HepG2 (cell line): ENCODE measurements at regions not wholly inside any gene's neighbourhood (a gene's known extent, or its start where the extent isn't known, plus 50 kb on each side); places are given as distances from the start of the nearest gene placed in this dataset.

ENCODE experiments used
- ATAC-seq: fragments of 200-7000 bp; cut with Tn5 transposase; 3 replicates; pipeline ENCODE4 v1.9.1; 2020; ENCODE audit warnings: mild to moderate bottlenecking, moderate library complexity
- BruUV-seq: library from RNA; stranded (reverse); fragments of 400-500 nt; replicated peaks from 2 replicates; lab custom pipeline; 2021; lab: Mats Ljungman, UMichigan
- CTCF ChIA-PET: fragments of 300-600 bp; formaldehyde crosslinking; extraction: SDS; loops from one replicate; lab custom pipeline; 2021; ENCODE audit warnings: low total read pairs, inconsistent platforms, low intra/inter-chr PET ratio; lab: Yijun Ruan, JAX
- POLR2A ChIA-PET: fragments of 350-600 bp; sonication (Branson Sonifier 250); formaldehyde crosslinking; loops from one replicate; lab custom pipeline; 2020; ENCODE audit warnings: antibody characterized with exemption, inconsistent platforms; lab: Yijun Ruan, JAX
- DNase-seq: peaks from one replicate; pipeline ENCODE4 v3.0.0-alpha.2; 2015; ENCODE audit warnings: low spot score
- FAIRE-seq: peaks from 3 replicates; lab custom pipeline; 2011; peaks lifted over from hg19 to GRCh38; lab: Jason Lieb, UNC
- H2AFZ ChIP-seq: one replicate; pipeline ENCODE4 v1.6.1; 2011; ENCODE audit warnings: low read length, inconsistent platforms
- H3K27ac ChIP-seq: fragments of 300-600 bp; 3 replicates; pipeline ENCODE4 v1.8.0; 2011; ENCODE audit warnings: mixed run types, mild to moderate bottlenecking, mixed read lengths, low read length, inconsistent platforms; ENCODE audit not compliant: insufficient read depth; ENCODE audit errors: extremely low read length
- H3K27me3 ChIP-seq, 2 experiments: fragments of 200-600 bp in 1 of 2; 2 replicates in 1 of 2; 3 replicates in 1 of 2; pipeline versions ENCODE4 v1.6.0 to v1.8.0; 2011; ENCODE audit warnings: low read length in 2 of 2, mild to moderate bottlenecking in 2 of 2, moderate library complexity in 2 of 2, inconsistent platforms in 1 of 2; ENCODE audit not compliant: insufficient read depth in 2 of 2, control insufficient read depth in 1 of 2
- H3K36me3 ChIP-seq, 2 experiments: fragments of 200-600 bp in 1 of 2; replicated peaks in 1 of 2; 2 replicates in 1 of 2; 3 replicates in 1 of 2; pipeline versions ENCODE4 v1.5.1 to v1.8.0; 2011; ENCODE audit warnings: low read length in 2 of 2, inconsistent platforms in 1 of 2; ENCODE audit not compliant: insufficient read depth in 2 of 2, control insufficient read depth in 1 of 2
- H3K4me1 ChIP-seq: 2 replicates; pipeline ENCODE4 v1.5.1; 2012; ENCODE audit warnings: low read length, inconsistent platforms; ENCODE audit not compliant: insufficient read depth
- H3K4me2 ChIP-seq: 2 replicates; pipeline ENCODE4 v1.6.0; 2011; ENCODE audit warnings: low read depth, low read length, inconsistent platforms
- H3K4me3 ChIP-seq, 3 experiments: fragments of 200-600 bp in 1 of 3; sonication (generic), shearing (Covaris generic) in 1 of 3; replicated peaks in 1 of 3; 2 replicates each; pipeline ENCODE4 v1.5.1; 2011 to 2016; ENCODE audit warnings: low read length in 3 of 3, inconsistent platforms in 2 of 3, low read depth in 2 of 3, mild to moderate bottlenecking in 2 of 3, control low read depth in 1 of 3, mixed read lengths in 1 of 3; ENCODE audit not compliant: insufficient read depth in 1 of 3
- H3K79me2 ChIP-seq: one replicate; pipeline ENCODE4 v1.6.1; 2011; ENCODE audit warnings: low read length, inconsistent platforms; ENCODE audit not compliant: insufficient read depth
- H3K9ac ChIP-seq: 2 replicates; pipeline ENCODE4 v1.6.0; 2011; ENCODE audit warnings: mild to moderate bottlenecking, low read depth, low read length, inconsistent platforms; ENCODE audit not compliant: insufficient read depth
- H3K9me3 ChIP-seq: 2 replicates; pipeline ENCODE4 v1.5.1; 2012; ENCODE audit warnings: mild to moderate bottlenecking, low read length
- H4K20me1 ChIP-seq: 2 replicates; pipeline ENCODE4 v1.6.0; 2011; ENCODE audit warnings: inconsistent platforms, mild to moderate bottlenecking, low read length, moderate library complexity; ENCODE audit not compliant: insufficient read depth
- MTA3 ChIP-seq: sonication (generic); formaldehyde crosslinking; IDR thresholded peaks from 2 replicates; pipeline ENCODE4 v1.4.0; 2020; ENCODE audit warnings: missing genetic modification reagents
- SNRNP70 ChIP-seq: fragments of 200-400 bp; formaldehyde crosslinking; IDR thresholded peaks from 2 replicates; pipeline ENCODE4 v1.6.1; 2017; ENCODE audit warnings: mild to moderate bottlenecking, low read depth, low read length, moderate library complexity
- ZNF318 ChIP-seq: sonication (generic); formaldehyde crosslinking; IDR thresholded peaks from 2 replicates; pipeline ENCODE4 v1.4.0; 2020; ENCODE audit warnings: mild to moderate bottlenecking, missing genetic modification reagents
- ZNF468 ChIP-seq: sonication (generic); formaldehyde crosslinking; IDR thresholded peaks from 2 replicates; pipeline ENCODE4 v1.8.0; 2022; ENCODE audit warnings: mild to moderate bottlenecking, moderate library complexity, missing genetic modification reagents
- ZNF552 ChIP-seq: sonication (generic); formaldehyde crosslinking; IDR thresholded peaks from 2 replicates; pipeline ENCODE4 v1.9.0; 2022; ENCODE audit warnings: missing genetic modification reagents, mild to moderate bottlenecking, borderline replicate concordance
- ZNF572 ChIP-seq: sonication (generic); formaldehyde crosslinking; IDR thresholded peaks from 2 replicates; pipeline ENCODE4 v1.5.1; 2020; ENCODE audit warnings: mild to moderate bottlenecking, missing genetic modification reagents
- ZNF713 ChIP-seq: sonication (generic); formaldehyde crosslinking; IDR thresholded peaks from 2 replicates; pipeline ENCODE4 v1.4.0; 2020; ENCODE audit warnings: mild to moderate bottlenecking, missing genetic modification reagents
- ZNF790 ChIP-seq: sonication (generic); formaldehyde crosslinking; IDR thresholded peaks from 2 replicates; pipeline ENCODE4 v1.8.0; 2022; ENCODE audit warnings: missing genetic modification reagents, mild to moderate bottlenecking, borderline replicate concordance
- ZSCAN12 ChIP-seq: sonication (generic); formaldehyde crosslinking; IDR thresholded peaks from 2 replicates; pipeline ENCODE4 v1.9.0; 2021; ENCODE audit warnings: mild to moderate bottlenecking, missing genetic modification reagents
- WGBS: methylation state at CpG from one replicate; pipeline ENCODE4 v1.1.6; 2017; ENCODE audit warnings: low lambda C conversion rate; 5-methylcytosine and 5-hydroxymethylcytosine counted together
- in situ Hi-C: cut with HindIII; loops from 2 replicates; pipeline ENCODE4 v1.10.0; 2017; ENCODE audit warnings: low pct_unique_long_range_greater_than_20kb; ENCODE audit not compliant: extremely low pct_ligation_motif_present
- intact Hi-C: fragments of 100-400 bp; cut with micrococcal nuclease; formaldehyde crosslinking; loops from one replicate; pipeline ENCODE4 v1.10.0; 2022; ENCODE audit not compliant: unreplicated experiment

- 42% methylated on average over 4 of the region's 4 CpGs for WGBS
- H3K27me3 ChIP-seq = no peaks in the 10 kb centered on the region; a peak in 2 of 5 replicates
- FAIRE-seq (no peak), ATAC-seq (no peak), DNase-seq (no peak)
- H3K79me2 ChIP-seq = no peaks in the 10 kb centered on the region
- H3K27ac ChIP-seq = no peak overlapping the region
- in situ Hi-C loops = no loop called here
- ChIA-PET CTCF (no interaction called here), POLR2A (no interaction called here)
- H3K9ac ChIP-seq = no peak overlapping the region
- no peaks in the 10 kb centered on the region for H4K20me1 ChIP-seq
- no peaks in the 10 kb centered on the region for H3K4me1 ChIP-seq
- no peaks in the 10 kb centered on the region for H3K36me3 ChIP-seq
- intact Hi-C loops = no loop called here
- 0 out of 2 replicates have a peak, but pooled peaks cover 7% of the 10 kb centered on the region for H3K9me3 ChIP-seq
- no peak overlapping the region for H3K4me3 ChIP-seq
- H3K4me2 ChIP-seq = no peak overlapping the region
- TF ChIP-seq ZNF790 (no peak), ZNF468 (CRISPR knock-in tag) (no peak), ZNF713 (CRISPR knock-in tag) (no peak), ZNF552 (no peak), ZSCAN12 (CRISPR knock-in tag) (no peak), SNRNP70 (no peak), ZNF318 (CRISPR knock-in tag) (no peak), MTA3 (CRISPR knock-in tag) (no peak), ZNF572 (CRISPR knock-in tag) (no peak)
- TF ChIP-seq, all 625 proteins: peak for 0
- BruUV-seq = no TSS peak
- no peak overlapping the region for H2AFZ ChIP-seq
Measured at GRCh38 chr10:33534416-33534815, 199.9 kb upstream of the NRP1 start.
